ENCODE measurements at regions not wholly inside any gene's neighbourhood (a gene's known extent, or its start where the extent isn't known, plus 50 kb on each side); places are given as distances from the start of the nearest gene placed in this dataset.

DNA sequence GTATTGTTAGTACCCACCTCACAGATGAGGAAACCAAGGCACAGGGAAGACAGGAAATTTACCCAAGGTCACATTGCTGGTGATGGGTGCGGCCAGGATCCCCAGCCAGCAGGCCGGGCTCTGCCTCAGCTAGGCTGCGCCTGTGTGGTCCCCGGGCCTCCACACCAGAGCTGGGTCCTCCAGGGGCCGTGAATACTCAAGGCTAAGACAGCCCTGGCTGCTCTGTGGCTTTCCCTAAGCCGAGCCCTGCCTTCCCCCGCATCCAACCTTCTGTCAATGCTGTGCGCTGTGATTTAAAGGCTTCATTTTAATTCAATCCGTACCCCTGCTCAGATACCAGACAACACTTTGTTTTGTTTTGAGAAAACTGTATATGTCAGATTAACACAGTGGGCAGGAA lies 246.7 kb downstream of the TTLL2 start:
- no peak for DNase-seq (ENCODE audit: low read depth, low spot score)
- ATAC-seq = no peak
- TF ChIP-seq ZFX (IDR thresholded peaks at IDR 0.05) (no peak), YY1 (IDR thresholded peaks at IDR 0.05; ENCODE audit: extremely low read depth, insufficient replicate concordance, low read depth, low read length) (no peak), POLR2AphosphoS5 (IDR thresholded peaks at IDR 0.05; ENCODE audit: low read depth, low read length) (no peak), RAD21 (IDR thresholded peaks at IDR 0.05; ENCODE audit: low read depth) (no peak), ELF1 (IDR thresholded peaks at IDR 0.05; ENCODE audit: borderline replicate concordance, low read depth) (no peak), FOSL1 (IDR thresholded peaks at IDR 0.05; ENCODE audit: low read depth) (no peak), POLR2A (IDR thresholded peaks at IDR 0.05; ENCODE audit: borderline replicate concordance, extremely low read depth, insufficient read depth, insufficient read length) (no peak), EZH2phosphoT487 (IDR thresholded peaks at IDR 0.05; ENCODE audit: borderline replicate concordance) (no peak), ZNF274 (IDR thresholded peaks at IDR 0.05; ENCODE audit: low read depth, low read length) (no peak), SRF (IDR thresholded peaks at IDR 0.05; ENCODE audit: low read depth) (no peak), EZH2 (IDR thresholded peaks at IDR 0.05) (no peak), CBX3 (IDR thresholded peaks at IDR 0.05; ENCODE audit: low read depth) (no peak), SIN3A (IDR thresholded peaks at IDR 0.05; ENCODE audit: low read depth) (no peak), SP1 (IDR thresholded peaks at IDR 0.05; ENCODE audit: low read depth) (no peak), JUND (IDR thresholded peaks at IDR 0.05) (no peak)
- TF ChIP-seq, protein P1, sequence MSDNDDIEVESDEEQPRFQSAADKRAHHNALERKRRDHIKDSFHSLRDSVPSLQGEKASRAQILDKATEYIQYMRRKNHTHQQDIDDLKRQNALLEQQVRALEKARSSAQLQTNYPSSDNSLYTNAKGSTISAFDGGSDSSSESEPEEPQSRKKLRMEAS (IDR thresholded peaks at IDR 0.05) = no peak
- TF ChIP-seq, protein P2, sequence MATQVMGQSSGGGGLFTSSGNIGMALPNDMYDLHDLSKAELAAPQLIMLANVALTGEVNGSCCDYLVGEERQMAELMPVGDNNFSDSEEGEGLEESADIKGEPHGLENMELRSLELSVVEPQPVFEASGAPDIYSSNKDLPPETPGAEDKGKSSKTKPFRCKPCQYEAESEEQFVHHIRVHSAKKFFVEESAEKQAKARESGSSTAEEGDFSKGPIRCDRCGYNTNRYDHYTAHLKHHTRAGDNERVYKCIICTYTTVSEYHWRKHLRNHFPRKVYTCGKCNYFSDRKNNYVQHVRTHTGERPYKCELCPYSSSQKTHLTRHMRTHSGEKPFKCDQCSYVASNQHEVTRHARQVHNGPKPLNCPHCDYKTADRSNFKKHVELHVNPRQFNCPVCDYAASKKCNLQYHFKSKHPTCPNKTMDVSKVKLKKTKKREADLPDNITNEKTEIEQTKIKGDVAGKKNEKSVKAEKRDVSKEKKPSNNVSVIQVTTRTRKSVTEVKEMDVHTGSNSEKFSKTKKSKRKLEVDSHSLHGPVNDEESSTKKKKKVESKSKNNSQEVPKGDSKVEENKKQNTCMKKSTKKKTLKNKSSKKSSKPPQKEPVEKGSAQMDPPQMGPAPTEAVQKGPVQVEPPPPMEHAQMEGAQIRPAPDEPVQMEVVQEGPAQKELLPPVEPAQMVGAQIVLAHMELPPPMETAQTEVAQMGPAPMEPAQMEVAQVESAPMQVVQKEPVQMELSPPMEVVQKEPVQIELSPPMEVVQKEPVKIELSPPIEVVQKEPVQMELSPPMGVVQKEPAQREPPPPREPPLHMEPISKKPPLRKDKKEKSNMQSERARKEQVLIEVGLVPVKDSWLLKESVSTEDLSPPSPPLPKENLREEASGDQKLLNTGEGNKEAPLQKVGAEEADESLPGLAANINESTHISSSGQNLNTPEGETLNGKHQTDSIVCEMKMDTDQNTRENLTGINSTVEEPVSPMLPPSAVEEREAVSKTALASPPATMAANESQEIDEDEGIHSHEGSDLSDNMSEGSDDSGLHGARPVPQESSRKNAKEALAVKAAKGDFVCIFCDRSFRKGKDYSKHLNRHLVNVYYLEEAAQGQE (IDR thresholded peaks at IDR 0.05; ENCODE audit: low read depth) = no peak
- TF ChIP-seq, protein P3, sequence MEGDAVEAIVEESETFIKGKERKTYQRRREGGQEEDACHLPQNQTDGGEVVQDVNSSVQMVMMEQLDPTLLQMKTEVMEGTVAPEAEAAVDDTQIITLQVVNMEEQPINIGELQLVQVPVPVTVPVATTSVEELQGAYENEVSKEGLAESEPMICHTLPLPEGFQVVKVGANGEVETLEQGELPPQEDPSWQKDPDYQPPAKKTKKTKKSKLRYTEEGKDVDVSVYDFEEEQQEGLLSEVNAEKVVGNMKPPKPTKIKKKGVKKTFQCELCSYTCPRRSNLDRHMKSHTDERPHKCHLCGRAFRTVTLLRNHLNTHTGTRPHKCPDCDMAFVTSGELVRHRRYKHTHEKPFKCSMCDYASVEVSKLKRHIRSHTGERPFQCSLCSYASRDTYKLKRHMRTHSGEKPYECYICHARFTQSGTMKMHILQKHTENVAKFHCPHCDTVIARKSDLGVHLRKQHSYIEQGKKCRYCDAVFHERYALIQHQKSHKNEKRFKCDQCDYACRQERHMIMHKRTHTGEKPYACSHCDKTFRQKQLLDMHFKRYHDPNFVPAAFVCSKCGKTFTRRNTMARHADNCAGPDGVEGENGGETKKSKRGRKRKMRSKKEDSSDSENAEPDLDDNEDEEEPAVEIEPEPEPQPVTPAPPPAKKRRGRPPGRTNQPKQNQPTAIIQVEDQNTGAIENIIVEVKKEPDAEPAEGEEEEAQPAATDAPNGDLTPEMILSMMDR (IDR thresholded peaks at IDR 0.05 in 2 of 3, conservative IDR thresholded peaks at IDR 0.05 in 1 of 3; ENCODE audit: borderline replicate concordance in 1 of 3, insufficient read depth in 1 of 3, low read depth in 2 of 3, low read length in 2 of 3) = no peak
- Histone ChIP-seq H3K4me3 (replicated peaks in 1 of 2; ENCODE audit: low read depth in 1 of 2, low read length in 2 of 2) (no peak overlapping the region), H3K9ac (ENCODE audit: low read length) (no peak overlapping the region), H3K9me2 (ENCODE audit: insufficient read depth) (no peaks in the 10 kb centered on the region), H3K36me3 (ENCODE audit: control insufficient read depth in 1 of 2, insufficient read depth in 2 of 2, low read length in 2 of 2) (no peaks in the 10 kb centered on the region), H3K27ac (ENCODE audit: low read depth, low read length) (no peak overlapping the region), H3K4me1 (ENCODE audit: control insufficient read depth in 1 of 2, insufficient read depth in 2 of 2, low read length in 2 of 2) (peaks cover 0 to 4% of the 10 kb centered on the region in 2 experiments; a peak in 1 of 4 replicates), H4K20me1 (ENCODE audit: insufficient read depth) (no peaks in the 10 kb centered on the region), H3K27me3 (ENCODE audit: insufficient read depth, low read length) (no peaks in the 10 kb centered on the region), H3K4me2 (ENCODE audit: low read length) (no peak overlapping the region), H3K79me2 (ENCODE audit: insufficient read depth, low read length) (no peaks in the 10 kb centered on the region), H3K9me3 (ENCODE audit: control insufficient read depth in 1 of 2, insufficient read depth in 1 of 2, low read depth in 1 of 2, low read length in 2 of 2) (no peaks in the 10 kb centered on the region), H2AFZ (ENCODE audit: low read depth, low read length, poor library complexity, severe bottlenecking) (no peak overlapping the region)
- intact Hi-C loops (cut with micrococcal nuclease) = no loop called here
- CTCF ChIA-PET = no interaction called here
- RAD21 ChIA-PET (ENCODE audit: low non-redundant PET in 1 of 2, low total read pairs in 2 of 2, uncharacterized antibody in 2 of 2, unreplicated experiment in 2 of 2) = no interaction called here
- BruUV-seq (replicated peaks) = no TSS peak
- POLR2A ChIA-PET = no interaction called here

All from HCT116 (cell line).